ENCODE measurements at regions not wholly inside any gene's neighbourhood (a gene's known extent, or its start where the extent isn't known, plus 50 kb on each side); places are given as distances from the start of the nearest gene placed in this dataset.

- no peak for TF ChIP-seq CTCF (conservative IDR thresholded peaks at IDR 0.05; ENCODE audit: control insufficient read depth, insufficient read depth, low read depth, low read length)
- DNase-seq (ENCODE audit: low read depth) = no peak
- no peak overlapping the region for H3K4me3 ChIP-seq (ENCODE audit: control insufficient read depth, low read depth, low read length)
These were observed 79.2 kb upstream of the ACSL4 start for GRCh38 chrX:109812236-109812635.

- TF ChIP-seq CTCF (conservative IDR thresholded peaks at IDR 0.05; ENCODE audit: control insufficient read depth, insufficient read depth, low read depth, low read length) = no peak
- DNase-seq (ENCODE audit: low read depth) = no peak
- H3K4me3 ChIP-seq (ENCODE audit: control insufficient read depth, low read depth, low read length) = no peak overlapping the region
These were observed 80.2 kb upstream of the ACSL4 start for GRCh38 chrX:109813236-109813635.

GRCh38 chrX:109818976-109819375 lies 85.9 kb upstream of the ACSL4 start:
- no peak overlapping the region for H3K4me3 ChIP-seq (ENCODE audit: control insufficient read depth, low read depth, low read length)
- TF ChIP-seq CTCF (conservative IDR thresholded peaks at IDR 0.05; ENCODE audit: control insufficient read depth, insufficient read depth, low read depth, low read length) = no peak
- no peak for DNase-seq (ENCODE audit: low read depth)

GRCh38 chrX:109822861-109823260 lies 89.8 kb upstream of the ACSL4 start:
- DNase-seq (ENCODE audit: low read depth) = no peak
- H3K4me3 ChIP-seq (ENCODE audit: control insufficient read depth, low read depth, low read length) = no peak overlapping the region
- TF ChIP-seq CTCF (conservative IDR thresholded peaks at IDR 0.05; ENCODE audit: control insufficient read depth, insufficient read depth, low read depth, low read length) = no peak

- peak; percentile 71 for DNase-seq (ENCODE audit: low read depth)
- TF ChIP-seq CTCF (conservative IDR thresholded peaks at IDR 0.05; ENCODE audit: control insufficient read depth, insufficient read depth, low read depth, low read length) = peak; percentile 15
- H3K4me3 ChIP-seq (ENCODE audit: control insufficient read depth, low read depth, low read length) = no peak overlapping the region
These were observed 94.1 kb upstream of the ACSL4 start for GRCh38 chrX:109826954-109827708.

GRCh38 chrX:109827772-109828171 lies 94.7 kb upstream of the ACSL4 start:
- no peak overlapping the region for H3K4me3 ChIP-seq (ENCODE audit: control insufficient read depth, low read depth, low read length)
- TF ChIP-seq CTCF (conservative IDR thresholded peaks at IDR 0.05; ENCODE audit: control insufficient read depth, insufficient read depth, low read depth, low read length) = no peak
- no peak for DNase-seq (ENCODE audit: low read depth)

Measured in fibroblast of mammary gland (primary cell).